ENCODE measurements at regions not wholly inside any gene's neighbourhood (a gene's known extent, or its start where the extent isn't known, plus 50 kb on each side); places are given as distances from the start of the nearest gene placed in this dataset.

DNA sequence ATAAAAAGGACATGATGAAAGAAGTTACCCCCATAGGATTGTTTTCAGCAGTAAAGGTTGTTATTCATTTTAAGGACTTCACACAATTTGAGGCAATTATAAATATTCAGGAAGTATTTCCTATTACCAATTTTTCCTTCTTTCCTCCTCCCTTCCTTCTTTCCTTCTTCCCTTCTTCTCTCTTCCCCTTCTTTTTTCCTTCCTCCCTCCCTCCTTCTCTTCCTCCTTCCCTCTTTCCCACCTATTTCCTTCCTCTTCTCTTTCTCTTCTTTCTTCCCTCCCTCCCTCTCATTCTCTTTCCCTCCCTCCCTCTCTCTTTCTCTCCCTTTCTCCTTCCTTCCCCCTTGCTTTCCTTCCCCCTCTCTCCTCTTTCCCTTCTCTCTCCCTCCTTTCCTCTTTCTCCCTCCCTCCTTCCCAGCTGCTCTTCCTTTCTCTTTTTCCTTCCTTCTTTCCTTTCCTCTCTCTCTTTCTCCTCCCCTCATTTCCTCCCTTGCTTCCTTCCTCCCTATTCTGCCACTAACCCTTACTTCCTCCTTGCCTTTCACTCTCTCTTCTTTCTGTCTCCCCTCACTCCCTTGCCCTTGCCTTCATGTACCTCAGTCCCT lies 105.1 kb downstream of the ADRB2 start:
- no peak for TF ChIP-seq CTCF (IDR thresholded peaks at IDR 0.05)
- peaks cover 0 to 20% (median 7%) of the 10 kb centered on the region in 9 donors for H3K4me1 ChIP-seq
- no peak for ATAC-seq
- no peaks in the 10 kb centered on the region for H3K27me3 ChIP-seq
- intact Hi-C loops (cut with DNase I), result no loop called here
- no peaks in the 10 kb centered on the region for H3K9me3 ChIP-seq
- no peak overlapping the region for H3K27ac ChIP-seq
- no peaks in the 10 kb centered on the region for H3K36me3 ChIP-seq
- no peak overlapping the region for H3K4me3 ChIP-seq
- DNase-seq, result no peak

DNA sequence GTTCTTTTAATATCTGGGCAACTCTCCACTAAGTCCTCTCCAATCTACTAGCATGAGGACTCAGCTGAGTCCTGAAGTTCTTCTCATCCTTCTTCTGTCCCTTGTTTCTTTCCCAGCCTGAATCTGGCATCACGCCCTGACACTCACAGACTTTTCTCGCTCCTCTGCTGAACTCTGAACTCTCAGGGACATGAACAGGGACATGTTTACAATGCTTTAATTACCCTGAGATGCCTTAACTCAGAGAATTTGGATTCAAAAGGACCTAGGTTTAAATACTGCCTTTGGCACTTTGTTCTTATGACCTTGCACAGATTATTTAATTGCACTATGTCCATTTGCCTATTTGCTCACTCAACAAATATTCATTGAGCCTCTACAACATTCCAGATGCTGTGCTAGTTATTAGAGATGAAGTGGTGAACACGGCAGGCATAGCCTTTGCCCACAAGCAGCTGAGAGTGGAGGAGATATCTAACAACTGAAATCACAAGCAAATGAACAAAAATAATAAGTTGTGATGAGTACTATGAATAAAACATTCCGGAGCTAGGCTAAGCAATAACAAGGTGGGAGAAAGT lies 106.0 kb downstream of the ADRB2 start:
- no peak for DNase-seq
- no peak for ATAC-seq
- WGBS, 2 donors, result 73% methylated on average over 4 of the region's 4 CpGs
- Histone ChIP-seq H3K9me3 (no peaks in the 10 kb centered on the region), H3K27ac (no peak overlapping the region), H3K27me3 (no peaks in the 10 kb centered on the region), H3K36me3 (no peaks in the 10 kb centered on the region), H3K4me1 (peaks cover 0 to 24% (median 7%) of the 10 kb centered on the region in 9 donors), H3K4me3 (no peak overlapping the region)
- TF ChIP-seq CTCF (IDR thresholded peaks at IDR 0.05), result no peak
- intact Hi-C loops (cut with DNase I), result no loop called here

GRCh38 chr5:148933903-148934432 lies 107.6 kb downstream of the ADRB2 start:
- Histone ChIP-seq H3K4me3 (no peak overlapping the region), H3K36me3 (no peaks in the 10 kb centered on the region), H3K27ac (peak overlapping the region in 2 of 10 donors; percentile 11 to 41), H3K9me3 (no peaks in the 10 kb centered on the region), H3K4me1 (peaks cover 0 to 30% (median 7%) of the 10 kb centered on the region in 9 donors), H3K27me3 (no peaks in the 10 kb centered on the region)
- peak in 5 of 8 donors; percentile 17 to 52 (median 42) for ATAC-seq
- intact Hi-C loops (cut with DNase I), result no loop called here
- TF ChIP-seq CTCF (IDR thresholded peaks at IDR 0.05), result no peak
- WGBS, 2 donors, result 39 to 48% methylated on average over 1 of the region's 1 CpG
- DNase-seq, result no peak

DNA sequence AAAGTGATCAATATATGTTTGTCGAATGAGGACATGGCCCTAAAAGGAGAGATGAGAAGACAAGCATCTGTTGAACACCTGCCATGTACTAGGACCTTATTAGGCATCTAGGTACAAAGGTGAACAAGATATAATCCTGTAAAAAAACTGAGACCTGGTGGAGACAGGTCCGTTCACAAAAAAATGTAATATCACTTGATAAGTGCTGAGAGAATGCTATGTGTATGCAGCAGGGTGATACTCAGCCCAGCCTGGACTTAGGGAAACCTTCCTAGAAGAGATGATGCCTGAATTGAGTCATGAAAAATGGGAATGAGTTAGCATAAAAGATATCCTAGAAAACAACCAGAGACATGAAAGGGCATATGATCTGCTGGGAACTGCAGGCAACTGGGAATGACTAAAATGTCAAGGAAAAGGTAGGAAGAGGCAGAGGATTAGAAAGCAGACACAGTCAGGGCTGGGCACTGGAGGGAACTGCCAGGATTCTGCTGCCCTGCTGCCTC lies 108.5 kb downstream of the ADRB2 start:
- H3K36me3 ChIP-seq, result no peaks in the 10 kb centered on the region
- no peak overlapping the region for H3K4me3 ChIP-seq
- H3K27me3 ChIP-seq, result no peaks in the 10 kb centered on the region
- H3K27ac ChIP-seq, result no peak overlapping the region
- peaks cover 0 to 30% (median 7%) of the 10 kb centered on the region in 9 donors for H3K4me1 ChIP-seq
- peaks cover 0 to 4% (median 0%) of the 10 kb centered on the region in 11 donors for H3K9me3 ChIP-seq
- WGBS, 2 donors, result 83 to 89% methylated on average over 2 of the region's 2 CpGs
- no peak for TF ChIP-seq CTCF (IDR thresholded peaks at IDR 0.05)
- ATAC-seq, result no peak
- intact Hi-C loops (cut with DNase I), result no loop called here
- no peak for DNase-seq

Data from heart right ventricle (tissue), 16 donors.